HepG2 (cell line): ENCODE measurements at regions not wholly inside any gene's neighbourhood (a gene's known extent, or its start where the extent isn't known, plus 50 kb on each side); places are given as distances from the start of the nearest gene placed in this dataset.

Source experiments
- ATAC-seq: fragments of 200-7000 bp; cut with Tn5 transposase; 3 replicates; pipeline ENCODE4 v1.9.1; 2020; ENCODE audit warnings: mild to moderate bottlenecking, moderate library complexity
- BruUV-seq: library from RNA; stranded (reverse); fragments of 400-500 nt; replicated peaks from 2 replicates; lab custom pipeline; 2021; lab: Mats Ljungman, UMichigan
- CTCF ChIA-PET: fragments of 300-600 bp; formaldehyde crosslinking; extraction: SDS; loops from one replicate; lab custom pipeline; 2021; ENCODE audit warnings: low total read pairs, inconsistent platforms, low intra/inter-chr PET ratio; lab: Yijun Ruan, JAX
- POLR2A ChIA-PET: fragments of 350-600 bp; sonication (Branson Sonifier 250); formaldehyde crosslinking; loops from one replicate; lab custom pipeline; 2020; ENCODE audit warnings: antibody characterized with exemption, inconsistent platforms; lab: Yijun Ruan, JAX
- DNase-seq: peaks from one replicate; pipeline ENCODE4 v3.0.0-alpha.2; 2015; ENCODE audit warnings: low spot score
- FAIRE-seq: peaks from 3 replicates; lab custom pipeline; 2011; peaks lifted over from hg19 to GRCh38; lab: Jason Lieb, UNC
- H2AFZ ChIP-seq: one replicate; pipeline ENCODE4 v1.6.1; 2011; ENCODE audit warnings: low read length, inconsistent platforms
- H3K27ac ChIP-seq: fragments of 300-600 bp; 3 replicates; pipeline ENCODE4 v1.8.0; 2011; ENCODE audit warnings: mixed run types, mild to moderate bottlenecking, mixed read lengths, low read length, inconsistent platforms; ENCODE audit not compliant: insufficient read depth; ENCODE audit errors: extremely low read length
- H3K27me3 ChIP-seq, 2 experiments: fragments of 200-600 bp in 1 of 2; 2 replicates in 1 of 2; 3 replicates in 1 of 2; pipeline versions ENCODE4 v1.6.0 to v1.8.0; 2011; ENCODE audit warnings: low read length in 2 of 2, mild to moderate bottlenecking in 2 of 2, moderate library complexity in 2 of 2, inconsistent platforms in 1 of 2; ENCODE audit not compliant: insufficient read depth in 2 of 2, control insufficient read depth in 1 of 2
- H3K36me3 ChIP-seq, 2 experiments: fragments of 200-600 bp in 1 of 2; replicated peaks in 1 of 2; 2 replicates in 1 of 2; 3 replicates in 1 of 2; pipeline versions ENCODE4 v1.5.1 to v1.8.0; 2011; ENCODE audit warnings: low read length in 2 of 2, inconsistent platforms in 1 of 2; ENCODE audit not compliant: insufficient read depth in 2 of 2, control insufficient read depth in 1 of 2
- H3K4me1 ChIP-seq: 2 replicates; pipeline ENCODE4 v1.5.1; 2012; ENCODE audit warnings: low read length, inconsistent platforms; ENCODE audit not compliant: insufficient read depth
- H3K4me2 ChIP-seq: 2 replicates; pipeline ENCODE4 v1.6.0; 2011; ENCODE audit warnings: low read depth, low read length, inconsistent platforms
- H3K4me3 ChIP-seq, 3 experiments: fragments of 200-600 bp in 1 of 3; sonication (generic), shearing (Covaris generic) in 1 of 3; replicated peaks in 1 of 3; 2 replicates each; pipeline ENCODE4 v1.5.1; 2011 to 2016; ENCODE audit warnings: low read length in 3 of 3, inconsistent platforms in 2 of 3, low read depth in 2 of 3, mild to moderate bottlenecking in 2 of 3, control low read depth in 1 of 3, mixed read lengths in 1 of 3; ENCODE audit not compliant: insufficient read depth in 1 of 3
- H3K79me2 ChIP-seq: one replicate; pipeline ENCODE4 v1.6.1; 2011; ENCODE audit warnings: low read length, inconsistent platforms; ENCODE audit not compliant: insufficient read depth
- H3K9ac ChIP-seq: 2 replicates; pipeline ENCODE4 v1.6.0; 2011; ENCODE audit warnings: mild to moderate bottlenecking, low read depth, low read length, inconsistent platforms; ENCODE audit not compliant: insufficient read depth
- H3K9me3 ChIP-seq: 2 replicates; pipeline ENCODE4 v1.5.1; 2012; ENCODE audit warnings: mild to moderate bottlenecking, low read length
- H4K20me1 ChIP-seq: 2 replicates; pipeline ENCODE4 v1.6.0; 2011; ENCODE audit warnings: inconsistent platforms, mild to moderate bottlenecking, low read length, moderate library complexity; ENCODE audit not compliant: insufficient read depth
- ATF7 ChIP-seq, 2 experiments: fragments of 450-650 bp in 1 of 2; sonication (generic) in 1 of 2; formaldehyde crosslinking in 1 of 2; IDR thresholded peaks; 2 replicates each; pipeline versions ENCODE4 v1.4.0 to v1.6.1; 2016 to 2020; ENCODE audit warnings: antibody characterized with exemption in 1 of 2, mild to moderate bottlenecking in 1 of 2, missing genetic modification reagents in 1 of 2
- ZNF138 ChIP-seq: sonication (generic); formaldehyde crosslinking; IDR thresholded peaks from 2 replicates; pipeline ENCODE4 v1.5.0; 2020; ENCODE audit warnings: mild to moderate bottlenecking, low read depth, missing genetic modification reagents
- ZNF646 ChIP-seq: sonication (generic); formaldehyde crosslinking; IDR thresholded peaks from 2 replicates; pipeline ENCODE4 v1.9.0; 2021; ENCODE audit warnings: mild to moderate bottlenecking, missing genetic modification reagents
- WGBS: methylation state at CpG from one replicate; pipeline ENCODE4 v1.1.6; 2017; ENCODE audit warnings: low lambda C conversion rate; 5-methylcytosine and 5-hydroxymethylcytosine counted together
- in situ Hi-C: cut with HindIII; loops from 2 replicates; pipeline ENCODE4 v1.10.0; 2017; ENCODE audit warnings: low pct_unique_long_range_greater_than_20kb; ENCODE audit not compliant: extremely low pct_ligation_motif_present
- intact Hi-C: fragments of 100-400 bp; cut with micrococcal nuclease; formaldehyde crosslinking; loops from one replicate; pipeline ENCODE4 v1.10.0; 2022; ENCODE audit not compliant: unreplicated experiment

- BruUV-seq = no TSS peak
- H3K79me2 ChIP-seq = no peaks in the 10 kb centered on the region
- H3K36me3 ChIP-seq = no peaks in the 10 kb centered on the region
- 56% methylated on average over 5 of the region's 5 CpGs for WGBS
- in situ Hi-C loops = no loop called here
- TF ChIP-seq ZNF646 (CRISPR knock-in tag) (no peak), ATF7 (IDR thresholded peaks at IDR 0.05) (no peak), ATF7 (CRISPR knock-in tag; IDR thresholded peaks at IDR 0.05) (no peak), ZNF138 (no peak)
- no peak for FAIRE-seq
- H3K4me1 ChIP-seq = peaks cover 22% of the 10 kb centered on the region
- H3K4me2 ChIP-seq = no peak overlapping the region
- intact Hi-C loops = no loop called here
- peaks cover 7% of the 10 kb centered on the region; the same call in 1 of the 2 replicates for H3K9me3 ChIP-seq
- H2AFZ ChIP-seq = no peak overlapping the region
- ChIA-PET CTCF (no interaction called here), POLR2A (no interaction called here)
- no peak for DNase-seq
- H3K27ac ChIP-seq = no peak overlapping the region
- H3K9ac ChIP-seq = no peak overlapping the region
- H3K27me3 ChIP-seq = peaks cover 3 to 9% of the 10 kb centered on the region in 2 experiments; a peak in 3 of 5 replicates
- H3K4me3 ChIP-seq = no peak overlapping the region
- no peak for ATAC-seq
- no peaks in the 10 kb centered on the region for H4K20me1 ChIP-seq
These were observed 189.2 kb upstream of the IER5L start for GRCh38 chr9:129367287-129367686.
